HEK293 (cell line): ENCODE measurements at regions not wholly inside any gene's neighbourhood (a gene's known extent, or its start where the extent isn't known, plus 50 kb on each side); places are given as distances from the start of the nearest gene placed in this dataset.

ENCODE experiments used
- CTCF ChIA-PET: fragments of 350-600 bp; formaldehyde crosslinking; extraction: SDS; loops from one replicate; lab custom pipeline; 2021; ENCODE audit warnings: antibody characterized with exemption; lab: Yijun Ruan, JAX
- POLR2A ChIA-PET: fragments of 300-600 bp; formaldehyde crosslinking; extraction: SDS; loops from one replicate; lab custom pipeline; 2020; ENCODE audit warnings: antibody characterized with exemption, inconsistent platforms; lab: Yijun Ruan, JAX
- H3K27ac ChIP-seq: fragments of 200-500 bp; sonication (Bioruptor generic); 2 replicates; pipeline ENCODE4 v1.5.1; 2014; ENCODE audit warnings: low read depth, low read length, control low read depth, inconsistent platforms; ENCODE audit errors: extremely low read depth
- H3K36me3 ChIP-seq, 2 experiments: fragments of 200-500 bp in 1 of 2; sonication (Bioruptor generic) in 1 of 2; 1 replicate in 1 of 2; 2 replicates in 1 of 2; pipeline ENCODE4 v1.5.1; 2014 to 2017; ENCODE audit warnings: inconsistent platforms in 2 of 2, low read length in 2 of 2; ENCODE audit not compliant: control insufficient read depth in 2 of 2, insufficient read depth in 1 of 2
- H3K4me1 ChIP-seq: fragments of 200-500 bp; sonication (Bioruptor generic); 2 replicates; pipeline ENCODE4 v1.5.1; 2014; ENCODE audit warnings: mild to moderate bottlenecking, low read length, inconsistent platforms; ENCODE audit not compliant: control insufficient read depth, insufficient read depth
- H3K4me3 ChIP-seq: 2 replicates; pipeline ENCODE4 v1.5.1; 2011; ENCODE audit warnings: low read depth, mild to moderate bottlenecking, control low read depth, low read length, moderate library complexity
- H3K9me3 ChIP-seq: fragments of 200-500 bp; sonication (Bioruptor generic); 2 replicates; pipeline ENCODE4 v1.5.1; 2014; ENCODE audit warnings: low read depth, low read length, inconsistent platforms; ENCODE audit not compliant: control insufficient read depth, insufficient read depth
- EGR2 ChIP-seq: fragments of 450-650 bp; formaldehyde crosslinking; IDR thresholded peaks from 2 replicates; pipeline ENCODE4 v1.5.1; 2016; ENCODE audit warnings: low read depth, missing biosample characterization, missing genetic modification characterization
- KLF8 ChIP-seq: fragments of 450-650 bp; formaldehyde crosslinking; IDR thresholded peaks from 2 replicates; pipeline ENCODE4 v1.5.1; 2016; ENCODE audit warnings: missing biosample characterization, missing genetic modification characterization
- MZF1 ChIP-seq: fragments of 450-650 bp; formaldehyde crosslinking; IDR thresholded peaks from 2 replicates; pipeline ENCODE4 v1.5.1; 2017; ENCODE audit warnings: missing biosample characterization, missing genetic modification characterization, borderline replicate concordance
- PRDM1 ChIP-seq: fragments of 450-650 bp; formaldehyde crosslinking; IDR thresholded peaks from 2 replicates; pipeline ENCODE4; 2016; ENCODE audit warnings: missing biosample characterization, missing genetic modification characterization
- ZBTB48 ChIP-seq: fragments of 450-650 bp; formaldehyde crosslinking; IDR thresholded peaks from 2 replicates; pipeline ENCODE4 v1.5.1; 2016; ENCODE audit warnings: missing biosample characterization, missing genetic modification characterization
- ZBTB7A ChIP-seq: fragments of 450-650 bp; formaldehyde crosslinking; IDR thresholded peaks from 2 replicates; pipeline ENCODE4 v1.5.1; 2016; ENCODE audit warnings: low read depth, missing biosample characterization, missing genetic modification characterization
- ZFHX2 ChIP-seq: fragments of 450-650 bp; formaldehyde crosslinking; conservative IDR thresholded peaks from 2 replicates; pipeline ENCODE4 v1.5.1; 2016; ENCODE audit warnings: missing biosample characterization, missing genetic modification characterization
- ZNF10 ChIP-seq: fragments of 450-650 bp; formaldehyde crosslinking; IDR thresholded peaks from 2 replicates; pipeline ENCODE4 v1.5.1; 2017; ENCODE audit warnings: missing biosample characterization, missing genetic modification characterization
- ZNF155 ChIP-seq: fragments of 450-650 bp; formaldehyde crosslinking; IDR thresholded peaks from 2 replicates; pipeline ENCODE4 v1.5.1; 2016; ENCODE audit warnings: missing biosample characterization, missing genetic modification characterization
- ZNF169 ChIP-seq: fragments of 450-650 bp; formaldehyde crosslinking; IDR thresholded peaks from 2 replicates; pipeline ENCODE4 v1.5.1; 2016; ENCODE audit warnings: missing biosample characterization, missing genetic modification characterization
- ZNF174 ChIP-seq: fragments of 450-650 bp; formaldehyde crosslinking; IDR thresholded peaks from 2 replicates; pipeline ENCODE4 v1.5.0; 2017; ENCODE audit warnings: missing biosample characterization, mild to moderate bottlenecking, missing genetic modification characterization
- ZNF223 ChIP-seq: fragments of 450-650 bp; formaldehyde crosslinking; IDR thresholded peaks from 2 replicates; pipeline ENCODE4 v1.5.1; 2016; ENCODE audit warnings: missing biosample characterization, missing genetic modification characterization
- ZNF24 ChIP-seq: fragments of 450-650 bp; formaldehyde crosslinking; IDR thresholded peaks from 2 replicates; pipeline ENCODE4 v1.5.1; 2016; ENCODE audit warnings: missing biosample characterization, missing genetic modification characterization
- ZNF274 ChIP-seq, 2 experiments: fragments of 200-500 bp in 1 of 2; fragments of 450-650 bp in 1 of 2; sonication (Bioruptor generic) in 1 of 2; formaldehyde crosslinking in 1 of 2; IDR thresholded peaks; 2 replicates each; pipeline versions ENCODE4 v1.5.1 to v1.6.1; 2014 to 2016; ENCODE audit warnings: borderline replicate concordance in 1 of 2, inconsistent platforms in 1 of 2, low read length in 1 of 2, missing biosample characterization in 1 of 2, missing genetic modification characterization in 1 of 2
- ZNF292 ChIP-seq: fragments of 450-650 bp; formaldehyde crosslinking; IDR thresholded peaks from 2 replicates; pipeline ENCODE4 v1.5.1; 2016; ENCODE audit warnings: low read depth, missing biosample characterization, missing genetic modification characterization, borderline replicate concordance
- ZNF350 ChIP-seq: fragments of 450-650 bp; formaldehyde crosslinking; IDR thresholded peaks from 2 replicates; pipeline ENCODE4 v1.5.0; 2017; ENCODE audit warnings: missing biosample characterization, mild to moderate bottlenecking, missing genetic modification characterization
- ZNF366 ChIP-seq: fragments of 450-650 bp; formaldehyde crosslinking; conservative IDR thresholded peaks from 2 replicates; pipeline ENCODE4 v1.5.1; 2016; ENCODE audit warnings: missing biosample characterization, missing genetic modification characterization
- ZNF391 ChIP-seq: fragments of 450-650 bp; formaldehyde crosslinking; IDR thresholded peaks from 2 replicates; pipeline ENCODE4 v1.5.1; 2016; ENCODE audit warnings: low read depth, missing biosample characterization, missing genetic modification characterization, borderline replicate concordance
- ZNF398 ChIP-seq: fragments of 450-650 bp; formaldehyde crosslinking; IDR thresholded peaks from 2 replicates; pipeline ENCODE4 v1.5.1; 2017; ENCODE audit warnings: missing biosample characterization, missing genetic modification characterization
- ZNF449 ChIP-seq: fragments of 450-650 bp; formaldehyde crosslinking; IDR thresholded peaks from 2 replicates; pipeline ENCODE4 v1.5.1; 2017; ENCODE audit warnings: missing biosample characterization, mild to moderate bottlenecking, missing genetic modification characterization, moderate library complexity
- ZNF561 ChIP-seq: fragments of 450-650 bp; IDR thresholded peaks from 2 replicates; pipeline ENCODE4 v1.5.1; 2018; ENCODE audit warnings: missing biosample characterization, missing genetic modification characterization, borderline replicate concordance
- ZNF610 ChIP-seq: fragments of 450-650 bp; formaldehyde crosslinking; IDR thresholded peaks from 2 replicates; pipeline ENCODE4 v1.5.1; 2016; ENCODE audit warnings: missing biosample characterization, missing genetic modification characterization, borderline replicate concordance

- Histone ChIP-seq H3K9me3 (no peaks in the 10 kb centered on the region), H3K27ac (no peak overlapping the region), H3K4me1 (peaks cover 13% of the 10 kb centered on the region)
- POLR2A ChIA-PET, result no interaction called here
- no peak for TF ChIP-seq ZNF174 (tag by site-specific recombination)
- no peak for TF ChIP-seq PRDM1 (tag by site-specific recombination)
- no peak for TF ChIP-seq ZNF391 (tag by site-specific recombination)
- TF ChIP-seq, all 188 proteins: peak for 0
- Histone ChIP-seq H3K4me3 (no peak overlapping the region), H3K36me3 (no peaks in the 10 kb centered on the region)
- CTCF ChIA-PET, result interaction anchor here (1.2 to 3.0 kb wide), 3 partner anchors 10 to 56 kb away, joined by 3 to 10 read pairs (median 4); no protein-coding TSS in a partner anchor
Measured at GRCh38 chr12:53809005-53809404, 57.2 kb upstream of the CISTR start.

GRCh38 chr12:53810950-53811349 lies 59.2 kb upstream of the CISTR start:
- peaks cover 12% of the 10 kb centered on the region for H3K4me1 ChIP-seq
- H3K36me3 ChIP-seq, result no peaks in the 10 kb centered on the region
- no peak overlapping the region for H3K4me3 ChIP-seq
- no peak for TF ChIP-seq ZNF350 (tag by site-specific recombination)
- peak; percentile 94 for TF ChIP-seq PRDM1 (tag by site-specific recombination)
- TF ChIP-seq ZNF366, result 0 out of 2 replicates have a peak, but pooled peaks have one; percentile 24
- no peak for TF ChIP-seq ZNF561 (tag by site-specific recombination)
- TF ChIP-seq, all 188 proteins: peak for 2
- Histone ChIP-seq H3K27ac (no peak overlapping the region), H3K9me3 (no peaks in the 10 kb centered on the region)
- POLR2A ChIA-PET, result no interaction called here
- CTCF ChIA-PET, result interaction anchor here (3.0 kb wide), 1 partner anchor 19 kb away, joined by 10 read pairs; no protein-coding TSS in a partner anchor

GRCh38 chr12:53811606-53812005 lies 59.8 kb upstream of the CISTR start:
- Histone ChIP-seq H3K9me3 (no peaks in the 10 kb centered on the region), H3K4me3 (no peak overlapping the region), H3K27ac (no peak overlapping the region), H3K36me3 (no peaks in the 10 kb centered on the region), H3K4me1 (peaks cover 6% of the 10 kb centered on the region)
- POLR2A ChIA-PET, result no interaction called here
- CTCF ChIA-PET, result interaction anchor here (3.0 kb wide), 1 partner anchor 20 kb away, joined by 10 read pairs; no protein-coding TSS in a partner anchor
- TF ChIP-seq ZNF274 (IDR thresholded peaks at IDR 0.05; ENCODE audit: low read length) (no peak), ZNF274 (tag by site-specific recombination; IDR thresholded peaks at IDR 0.05; ENCODE audit: borderline replicate concordance) (no peak), ZBTB7A (no peak), ZNF10 (tag by site-specific recombination) (no peak), ZNF366 (no peak), MZF1 (tag by site-specific recombination) (no peak), ZNF223 (tag by site-specific recombination) (no peak), ZBTB48 (tag by site-specific recombination) (no peak), ZNF292 (tag by site-specific recombination) (no peak), ZNF169 (no peak), ZNF155 (no peak), ZNF24 (no peak)

- Histone ChIP-seq H3K36me3 (no peaks in the 10 kb centered on the region), H3K4me3 (no peak overlapping the region), H3K27ac (no peak overlapping the region), H3K9me3 (no peaks in the 10 kb centered on the region), H3K4me1 (no peaks in the 10 kb centered on the region)
- TF ChIP-seq ZNF449 (peak; percentile 93), ZFHX2 (tag by site-specific recombination) (peak; percentile 92), ZNF398 (tag by site-specific recombination) (peak; percentile 65), KLF8 (tag by site-specific recombination) (no peak), EGR2 (tag by site-specific recombination) (peak; percentile 90), PRDM1 (tag by site-specific recombination) (0 out of 2 replicates have a peak, but pooled peaks have one; percentile 32), ZNF610 (tag by site-specific recombination) (no peak)
- CTCF ChIA-PET, result no interaction called here
- POLR2A ChIA-PET, result no interaction called here
Measured at GRCh38 chr12:53816360-53817020, 64.7 kb upstream of the CISTR start.
